NCI-H2029 treated with DMSO at 0.1 percent for 48 hours (cell line): ENCODE measurements at regions not wholly inside any gene's neighbourhood (a gene's known extent, or its start where the extent isn't known, plus 50 kb on each side); places are given as distances from the start of the nearest gene placed in this dataset.

Source experiments
- DNase-seq: peaks from one replicate; lab custom pipeline; 2025; lab: John Stamatoyannopoulos, UW

- no peak for DNase-seq
Measured at GRCh38 chr10:90407851-90408250, 450.0 kb downstream of the HTR7 start.

- no peak for DNase-seq
Measured at GRCh38 chr10:90412582-90412981, 445.3 kb downstream of the HTR7 start.

- no peak for DNase-seq
Measured at GRCh38 chr10:90413196-90413595, 444.6 kb downstream of the HTR7 start.

GRCh38 chr10:90414926-90415325 is 442.9 kb downstream of the HTR7 start:
- no peak for DNase-seq

GRCh38 chr10:90417029-90417428 is 440.8 kb downstream of the HTR7 start:
- DNase-seq = no peak

- DNase-seq = no peak
Measured at GRCh38 chr10:90417476-90418210, 440.2 kb downstream of the HTR7 start.

GRCh38 chr10:90418869-90419652 is 438.8 kb downstream of the HTR7 start:
- DNase-seq = no peak

- DNase-seq = no peak
Measured at GRCh38 chr10:90420637-90421318, 437.1 kb downstream of the HTR7 start.

- DNase-seq = no peak
Measured at GRCh38 chr10:90421874-90422273, 436.0 kb downstream of the HTR7 start.

GRCh38 chr10:90424730-90425129 is 433.1 kb downstream of the HTR7 start:
- no peak for DNase-seq

GRCh38 chr10:90430186-90430585 is 427.7 kb downstream of the HTR7 start:
- no peak for DNase-seq

- no peak for DNase-seq
Measured at GRCh38 chr10:90432866-90433265, 425.0 kb downstream of the HTR7 start.

GRCh38 chr10:90435296-90435695 is 422.5 kb downstream of the HTR7 start:
- DNase-seq = no peak

- DNase-seq = no peak
Measured at GRCh38 chr10:90437452-90437851, 420.4 kb downstream of the HTR7 start.

- DNase-seq = no peak
Measured at GRCh38 chr10:90440870-90441269, 417.0 kb downstream of the HTR7 start.

GRCh38 chr10:90443342-90443741 is 414.5 kb downstream of the HTR7 start:
- no peak for DNase-seq

GRCh38 chr10:90447831-90448230 is 410.0 kb downstream of the HTR7 start:
- DNase-seq = no peak

GRCh38 chr10:90450797-90451196 is 407.0 kb downstream of the HTR7 start:
- DNase-seq = no peak

- DNase-seq = no peak
Measured at GRCh38 chr10:90451283-90451682, 406.6 kb downstream of the HTR7 start.

GRCh38 chr10:90458054-90458453 is 399.8 kb downstream of the HTR7 start:
- DNase-seq = no peak

- DNase-seq = no peak
Measured at GRCh38 chr10:90458571-90458970, 399.3 kb downstream of the HTR7 start.

- DNase-seq = no peak
Measured at GRCh38 chr10:90461437-90462155, 396.2 kb downstream of the HTR7 start.
